Stimulated activated CD8-positive, alpha-beta memory T cell treated with anti-CD3 and anti-CD28 coated beads, Interleukin-12 subunit alpha, Interleukin-12 subunit beta, amount 100 ng/mL, for 24 hours (primary cell): ENCODE measurements at regions not wholly inside any gene's neighbourhood (a gene's known extent, or its start where the extent isn't known, plus 50 kb on each side); places are given as distances from the start of the nearest gene placed in this dataset.

Experiments
- DNase-seq: peaks from one replicate; pipeline ENCODE4 v3.0.0-alpha.2; 2020; ENCODE audit errors: extremely low read depth

DNA sequence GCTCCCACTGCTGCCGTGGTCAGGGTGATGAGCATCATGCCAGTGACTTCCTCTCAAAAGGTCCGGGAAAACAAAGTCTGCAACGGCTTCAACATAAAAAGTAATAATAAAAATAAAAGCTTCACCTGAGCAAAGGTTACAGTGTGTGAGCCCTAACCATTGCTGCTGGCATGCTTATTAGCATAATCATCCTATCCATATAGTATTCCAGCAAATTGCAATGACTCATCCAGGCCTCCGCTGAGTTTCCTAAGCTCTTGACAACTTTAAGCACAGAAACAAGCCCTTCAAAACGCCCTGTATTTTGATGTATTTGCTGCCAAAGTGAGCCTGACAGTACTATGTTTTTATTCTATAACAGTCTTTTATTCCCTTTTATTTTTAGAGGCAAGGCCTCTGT, 100.5 kb downstream of the AASDH start:
- DNase-seq: no peak

DNA sequence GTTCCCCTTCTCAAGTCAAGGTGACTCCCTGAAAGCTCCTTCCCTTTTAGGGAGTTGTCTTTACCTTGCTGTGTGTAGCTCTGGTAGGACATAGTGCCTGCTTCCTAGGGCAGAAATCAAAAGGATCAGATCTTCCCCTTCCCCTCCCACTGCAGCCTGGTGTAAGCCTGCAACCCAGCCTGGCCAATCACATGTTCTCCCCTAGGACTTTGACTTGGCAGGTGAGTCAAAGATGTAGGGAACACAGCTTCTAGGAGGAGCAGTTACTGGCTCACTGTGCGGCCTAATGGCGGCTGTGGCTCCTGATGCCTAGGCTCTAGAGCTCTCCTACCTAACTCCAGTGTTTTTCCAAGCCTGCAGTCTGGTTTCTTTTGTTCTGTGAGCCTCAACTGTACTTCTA, 103.9 kb downstream of the AASDH start:
- no peak for DNase-seq

DNA sequence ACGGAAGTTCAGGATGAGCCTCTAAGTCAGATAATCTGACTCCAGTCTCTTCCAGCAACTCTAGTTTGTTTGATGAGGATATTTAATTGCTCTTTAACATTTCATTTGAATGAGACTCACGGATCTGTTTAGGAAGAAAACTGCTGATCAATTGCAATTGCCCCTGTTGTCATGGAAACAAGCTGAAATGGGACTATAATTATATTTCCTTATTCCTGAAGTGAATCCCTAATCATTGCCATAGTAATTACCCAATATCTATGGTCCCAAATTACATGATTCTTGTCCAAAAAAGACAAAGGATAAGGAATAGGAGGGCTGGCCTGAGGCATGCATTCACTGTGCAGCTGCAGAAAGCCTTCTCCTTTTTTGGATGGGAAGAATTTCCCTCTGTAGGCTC, 105.3 kb downstream of the AASDH start:
- DNase-seq: no peak

DNA sequence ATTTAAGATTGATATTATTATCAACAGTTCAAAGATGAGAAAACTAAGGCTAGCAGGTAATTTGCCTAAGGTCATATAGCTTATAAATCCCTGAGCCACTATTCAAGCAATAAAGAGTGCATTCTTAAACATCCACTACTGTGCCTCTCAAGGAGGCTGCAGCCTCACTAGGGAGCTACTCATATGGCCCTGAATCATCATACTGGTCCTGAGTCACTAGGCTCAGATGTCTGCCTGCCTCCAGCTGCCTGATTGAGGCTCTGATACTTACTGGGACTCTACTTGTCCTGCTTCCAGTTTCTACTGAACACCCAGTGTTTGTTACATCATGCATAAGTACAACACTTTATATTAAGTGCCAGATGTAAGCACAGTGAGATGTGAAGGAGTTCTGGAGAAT, 110.7 kb downstream of the AASDH start:
- no peak for DNase-seq

DNA sequence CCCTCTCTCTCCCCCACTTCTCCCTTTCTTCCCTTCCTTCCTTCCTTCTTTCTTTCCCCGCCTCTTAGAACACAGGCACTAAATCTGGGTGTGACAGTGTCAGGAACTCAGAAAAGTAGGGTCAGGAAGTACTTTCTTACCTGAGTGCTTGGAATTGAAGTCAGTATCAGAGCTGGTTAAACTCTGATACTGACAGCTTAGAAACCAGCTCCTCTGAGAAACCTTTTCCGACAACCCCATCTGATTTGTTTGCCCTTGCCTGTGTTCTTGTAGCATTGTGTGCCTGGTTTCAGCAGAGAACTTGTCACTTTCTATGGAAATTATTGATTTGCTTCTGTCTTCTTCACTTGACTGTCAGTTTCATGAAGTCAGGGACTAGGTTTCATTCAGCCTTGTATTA, 113.9 kb downstream of the AASDH start:
- no peak for DNase-seq

DNA sequence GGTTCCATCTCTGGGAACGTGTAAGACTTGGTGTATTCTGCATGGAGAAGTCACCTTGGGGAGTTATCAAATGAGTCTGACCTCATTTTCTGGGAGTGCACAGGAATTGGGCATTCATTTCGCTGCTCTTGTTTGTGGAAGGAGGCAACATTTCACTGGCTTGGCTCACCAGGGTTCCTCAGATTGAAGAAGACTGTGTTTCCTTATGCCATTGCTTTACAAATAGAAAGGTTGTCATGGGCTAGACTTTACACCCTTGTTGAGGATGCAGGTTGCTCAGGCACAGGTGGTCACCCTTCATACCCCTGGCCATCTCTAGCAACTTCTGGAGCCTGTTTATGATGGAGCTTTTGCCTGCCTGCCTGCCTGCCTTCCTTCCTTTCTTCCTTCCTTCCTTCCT, 114.4 kb downstream of the AASDH start:
- no peak for DNase-seq

DNA sequence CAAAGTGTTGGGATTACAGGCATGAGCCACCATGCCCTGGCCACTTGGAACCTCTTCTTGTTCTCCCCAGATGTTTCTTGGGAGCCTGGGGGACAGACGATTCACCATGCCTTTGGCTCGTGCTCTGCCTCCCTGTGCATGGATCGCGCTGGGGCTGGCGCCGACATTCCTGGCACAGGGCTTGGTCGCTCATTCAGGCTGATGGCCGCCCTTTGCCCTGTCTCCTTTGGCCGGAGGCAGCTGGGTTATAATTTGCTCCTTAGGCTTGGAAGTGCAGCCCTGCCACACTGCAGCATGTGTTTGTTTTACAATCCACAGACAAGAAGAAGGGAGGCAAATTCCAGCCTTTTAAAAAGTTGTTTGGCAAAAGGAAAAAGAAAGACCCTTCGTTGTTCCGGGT, 115.3 kb downstream of the AASDH start:
- no peak for DNase-seq

DNA sequence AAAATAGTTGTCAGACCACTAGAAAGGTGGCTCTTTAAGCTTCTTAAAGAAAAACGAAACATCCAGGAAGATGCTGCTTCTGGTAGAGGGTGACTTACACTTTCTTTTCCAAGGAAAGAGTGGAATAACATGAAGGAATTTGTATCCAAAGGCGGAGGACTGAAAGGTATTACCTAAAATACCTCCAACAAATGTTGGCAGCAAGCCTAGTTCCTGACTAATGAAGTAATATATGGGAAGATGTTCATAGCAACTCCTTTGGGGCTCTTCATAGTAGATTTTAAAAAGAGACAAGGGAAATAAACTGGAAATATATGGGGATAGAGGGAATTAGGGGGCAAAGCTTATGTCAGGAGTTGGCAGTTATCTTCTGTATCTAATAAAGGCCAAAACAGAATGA, 116.2 kb downstream of the AASDH start:
- DNase-seq: no peak

DNA sequence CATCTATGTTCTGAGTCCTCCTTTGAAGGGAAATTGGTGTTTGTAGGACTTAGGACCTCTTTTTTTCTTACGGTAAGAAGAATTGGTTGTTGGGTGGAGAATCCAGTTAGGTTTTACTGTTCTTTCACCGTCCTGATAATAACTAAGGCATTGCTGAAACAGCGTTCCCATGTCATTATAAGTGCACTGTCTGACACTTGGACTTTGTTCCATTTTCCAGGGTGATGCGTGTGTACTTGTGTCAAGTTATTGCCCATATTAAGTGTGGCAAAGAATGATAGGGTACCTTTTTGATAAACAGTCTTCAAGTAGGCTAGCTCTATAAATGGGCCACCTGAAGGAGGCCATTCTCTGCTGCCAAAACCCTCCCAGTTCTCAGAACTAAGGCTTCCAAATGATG, 119.7 kb downstream of the AASDH start:
- no peak for DNase-seq

DNA sequence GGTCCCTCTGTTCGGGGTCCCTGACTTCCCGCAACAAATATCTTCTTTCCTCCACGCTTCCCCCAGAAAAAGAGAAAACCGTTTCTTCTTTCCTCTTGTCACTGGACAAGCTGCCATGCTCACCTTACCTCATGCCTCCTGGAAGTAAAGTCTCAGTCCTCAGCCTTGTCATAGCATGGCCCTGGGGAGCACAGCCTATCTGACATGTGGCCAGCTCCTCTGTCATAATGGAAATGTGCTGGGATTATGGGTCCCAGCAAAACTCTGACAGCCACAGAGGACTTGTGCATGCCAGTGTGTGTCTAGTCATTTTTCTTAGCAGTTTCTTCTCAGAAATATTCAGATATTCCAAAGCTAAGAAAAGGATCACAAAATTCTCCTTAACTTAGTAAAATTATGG, 122.4 kb downstream of the AASDH start:
- DNase-seq: no peak

DNA sequence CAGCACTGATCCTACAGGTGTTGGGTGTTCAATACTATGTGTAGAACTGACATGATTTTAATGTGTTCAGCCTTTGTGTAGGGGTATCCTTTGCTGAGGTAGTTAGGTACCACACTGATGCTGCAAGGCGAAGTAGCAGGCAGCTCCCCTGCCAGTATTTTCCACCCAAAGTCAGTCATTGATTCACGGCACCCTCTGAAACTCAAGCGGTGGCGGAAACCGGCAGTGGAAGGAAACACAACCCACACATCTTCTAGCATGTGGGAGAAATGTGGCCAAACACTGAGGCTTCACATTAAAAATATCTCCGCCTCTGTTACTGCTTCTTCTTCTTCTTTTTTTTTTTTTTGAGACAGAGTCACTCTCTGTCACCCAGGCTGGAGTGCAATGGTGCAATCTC, 126.3 kb downstream of the AASDH start:
- peak; percentile 8 for DNase-seq

DNA sequence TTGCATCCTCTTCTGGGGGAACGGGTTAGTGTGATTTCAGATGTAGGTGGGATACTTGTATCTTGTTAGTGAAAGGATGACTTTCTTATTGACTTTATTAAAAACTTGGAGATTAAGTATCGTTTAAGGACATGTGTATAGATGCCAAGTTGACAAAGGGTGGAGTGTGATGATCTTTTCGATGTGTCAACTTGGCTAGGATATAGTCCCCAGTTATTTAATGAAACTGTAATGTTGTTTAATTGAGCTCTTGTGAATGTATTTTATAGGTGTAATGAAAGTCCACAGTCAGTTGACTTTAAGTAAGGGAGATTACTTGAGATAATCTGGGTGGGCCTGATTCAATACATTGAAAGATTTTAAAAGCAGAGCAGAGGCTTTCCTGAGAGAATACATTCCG, 127.0 kb downstream of the AASDH start:
- no peak for DNase-seq

DNA sequence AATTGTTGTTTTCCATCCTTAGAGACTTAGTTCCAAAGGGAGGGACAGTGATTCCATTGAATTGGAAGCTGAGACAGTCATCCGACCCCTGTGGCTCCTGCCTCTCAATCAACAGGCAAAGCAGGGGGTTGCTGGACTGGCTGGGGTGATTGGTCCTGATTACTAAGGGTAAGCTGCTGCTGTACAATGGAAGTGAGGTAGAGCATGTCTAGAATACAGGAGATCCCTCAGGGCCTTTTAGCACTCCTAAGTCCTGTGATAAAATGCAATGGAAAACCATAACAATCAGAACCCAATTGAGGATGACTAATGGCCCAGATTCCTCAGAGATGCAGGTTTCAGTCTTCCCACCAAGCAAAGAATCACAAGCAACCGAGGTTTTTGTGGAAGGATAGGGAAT, 127.6 kb downstream of the AASDH start:
- no peak for DNase-seq

DNA sequence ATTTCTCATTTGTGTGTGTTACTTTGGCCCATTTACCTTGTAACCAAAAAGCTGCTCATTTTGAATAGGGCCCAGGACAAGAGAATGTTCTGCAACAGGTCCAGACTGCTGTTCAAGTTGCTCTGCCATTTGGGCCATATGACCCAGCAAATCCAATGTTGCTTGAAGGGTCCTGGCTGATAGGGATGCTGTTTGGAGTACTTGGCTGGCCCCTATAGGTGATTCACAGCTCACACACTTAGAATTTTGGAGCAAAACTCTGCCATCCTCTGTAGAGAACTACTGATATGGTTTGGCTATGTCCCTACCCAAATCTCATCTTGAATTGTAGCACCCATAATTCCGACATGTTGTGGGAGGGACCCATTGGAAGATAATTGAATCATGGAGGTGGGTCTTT, 131.5 kb downstream of the AASDH start:
- DNase-seq: no peak

DNA sequence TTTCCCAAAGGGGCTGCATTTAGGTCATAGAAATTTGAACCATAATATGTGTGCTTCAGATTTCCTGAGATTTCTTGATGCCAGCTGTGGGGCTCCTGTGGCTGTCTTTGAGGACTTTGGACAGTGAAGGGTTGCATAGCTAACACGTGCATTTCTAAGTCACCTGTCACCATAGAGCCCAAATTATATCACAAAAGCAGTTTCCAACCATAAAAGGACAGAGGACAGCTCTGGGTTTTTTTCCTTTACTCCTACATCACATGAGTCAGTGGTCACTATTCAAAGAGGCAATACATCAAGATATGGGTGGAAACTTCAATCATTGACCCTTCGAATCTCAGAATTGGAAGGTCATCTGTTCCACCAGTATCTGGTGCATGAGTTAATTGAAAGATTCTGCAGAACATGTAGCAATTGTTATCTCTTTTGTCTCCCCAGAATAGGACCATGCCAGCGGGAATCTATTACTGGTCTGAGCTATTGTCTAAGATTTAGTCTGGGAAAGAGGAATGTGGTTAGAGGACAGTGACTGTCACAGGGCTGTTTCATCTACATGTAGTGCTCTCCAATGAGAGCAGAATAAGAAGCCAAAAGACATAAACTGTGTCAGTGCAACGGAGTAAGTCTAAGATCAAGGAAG, 133.5 kb downstream of the AASDH start:
- DNase-seq: no peak

DNA sequence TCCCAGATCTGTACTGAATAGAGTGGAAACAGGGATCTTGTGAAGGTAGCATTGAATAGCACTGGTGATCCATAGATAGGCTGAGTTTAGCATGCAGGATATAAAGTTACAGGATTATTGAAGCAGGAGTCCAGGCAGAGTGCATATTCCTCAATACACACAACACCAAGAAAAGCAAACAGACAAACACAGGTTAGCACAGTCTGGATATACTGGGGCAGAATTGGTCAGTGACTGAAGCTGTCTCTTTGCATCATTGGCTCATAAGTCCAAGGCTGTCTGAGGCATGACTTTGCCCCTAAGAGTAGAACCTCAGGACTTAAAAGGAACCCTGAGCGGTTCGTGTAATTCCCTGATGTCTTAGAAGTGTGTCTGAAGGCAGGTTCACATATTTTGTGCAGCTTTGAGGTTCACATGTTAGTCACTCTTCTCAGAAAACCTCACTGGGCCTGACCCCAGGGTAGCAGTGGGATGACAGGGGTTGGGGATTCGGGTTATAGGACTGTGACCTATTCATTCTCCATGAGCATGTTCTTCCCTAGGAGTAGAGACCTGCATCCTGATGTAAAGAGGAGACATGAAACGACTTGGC, 134.6 kb downstream of the AASDH start:
- DNase-seq: no peak

DNA sequence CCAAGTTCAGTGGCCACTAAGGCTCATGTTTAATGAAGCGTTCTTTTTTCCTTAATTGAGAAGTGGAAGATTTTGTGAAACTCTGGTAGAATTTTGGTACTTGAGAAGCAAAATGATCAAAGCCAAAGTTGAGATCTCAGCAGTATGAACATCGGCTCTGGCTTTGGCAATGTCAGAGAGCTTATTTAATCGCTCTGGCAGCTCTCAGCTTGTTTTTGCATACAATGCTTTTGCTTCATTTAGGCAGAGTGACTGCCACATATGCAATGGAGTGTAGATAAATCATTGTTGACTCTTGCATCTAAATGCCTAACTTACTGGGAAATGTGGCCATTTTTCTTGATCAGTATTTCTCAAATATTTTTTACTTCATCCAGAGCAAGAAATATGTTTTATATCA, 135.7 kb downstream of the AASDH start:
- no peak for DNase-seq

DNA sequence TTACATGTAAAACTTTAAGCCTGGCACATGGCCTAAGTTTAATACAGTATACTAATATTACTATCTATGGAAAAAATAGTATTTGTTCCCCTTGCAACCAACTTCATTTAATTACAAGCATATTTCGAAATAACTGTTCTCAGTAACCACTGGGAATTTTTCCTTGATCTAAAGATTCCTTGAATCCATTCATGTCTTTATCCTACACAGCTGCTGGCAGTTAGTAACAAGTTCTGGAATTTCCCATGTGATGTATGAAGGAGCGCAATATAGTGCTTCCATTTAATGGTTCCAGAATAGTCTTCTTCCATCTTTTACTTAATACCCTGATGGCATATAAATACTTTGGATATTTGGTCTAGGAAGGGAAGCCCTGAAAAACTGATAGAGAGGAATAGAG, 136.5 kb downstream of the AASDH start:
- DNase-seq: no peak

DNA sequence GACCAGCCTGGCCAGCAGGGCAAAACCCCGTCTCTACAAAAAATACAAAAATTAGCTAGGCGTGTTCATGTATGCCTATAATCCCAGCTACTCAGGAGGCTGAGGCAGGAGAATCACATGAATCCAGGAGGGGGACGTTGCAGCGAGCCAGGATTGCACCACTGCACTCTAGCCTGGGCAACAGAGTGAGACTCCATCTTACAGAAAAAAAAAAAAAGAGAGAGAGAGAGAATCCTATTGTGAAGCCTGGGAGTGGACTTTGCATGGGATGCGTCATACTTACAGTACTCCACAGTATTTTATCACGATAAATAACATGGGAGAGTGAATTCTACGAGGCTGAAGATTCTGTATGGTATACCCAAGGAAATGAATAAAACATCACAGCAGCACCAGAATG, 139.6 kb downstream of the AASDH start:
- no peak for DNase-seq

DNA sequence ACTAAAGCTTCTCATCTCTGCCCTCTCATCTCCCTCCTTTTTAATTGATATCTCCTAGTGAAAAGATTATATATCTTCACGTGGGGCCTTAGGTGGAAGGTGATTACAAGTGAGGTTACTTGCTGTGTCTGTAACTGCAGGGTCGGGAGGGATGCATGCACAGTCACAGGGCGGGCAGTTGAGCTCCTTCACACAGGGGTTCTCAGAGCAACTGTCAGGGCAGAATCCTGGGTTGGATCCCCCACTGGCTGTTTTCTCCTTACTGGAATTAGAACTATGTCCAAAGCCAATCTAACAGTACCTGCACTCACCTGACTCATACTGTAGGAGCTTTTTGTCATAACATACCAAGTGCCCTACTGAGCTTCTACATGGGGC, 141.1 kb downstream of the AASDH start:
- no peak for DNase-seq

DNA sequence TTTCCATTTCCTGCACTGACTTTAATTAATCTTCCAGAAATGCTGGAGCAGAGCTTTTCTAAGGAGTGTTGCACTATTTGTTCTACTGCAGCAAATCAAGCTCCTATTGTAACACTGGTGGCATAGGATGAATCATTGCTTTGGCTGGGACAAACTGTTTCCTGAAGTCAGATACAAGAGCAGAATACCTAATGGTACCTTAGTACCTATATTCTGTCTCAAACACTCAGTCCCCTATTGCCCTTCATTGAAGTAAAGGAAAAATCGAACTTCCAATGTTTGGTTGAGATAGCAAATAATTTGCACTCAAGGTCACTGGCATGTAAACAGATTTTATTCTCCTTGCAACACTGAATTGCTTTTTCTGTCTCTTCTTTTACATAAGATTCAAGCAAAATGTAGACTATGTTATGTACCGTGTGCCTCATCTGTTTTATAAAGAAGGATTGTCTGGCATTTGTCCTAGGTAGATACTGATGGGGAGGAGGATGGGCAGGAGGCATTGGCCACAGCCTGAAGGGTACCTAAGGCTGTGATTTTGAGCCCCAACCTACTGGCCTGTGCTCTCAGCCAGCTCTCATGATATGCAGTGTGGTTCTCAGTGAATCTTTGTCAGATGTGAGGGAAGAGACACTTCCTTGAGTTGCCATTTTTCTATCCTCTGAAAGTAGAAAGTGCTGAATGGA, 141.6 kb downstream of the AASDH start:
- DNase-seq: no peak

DNA sequence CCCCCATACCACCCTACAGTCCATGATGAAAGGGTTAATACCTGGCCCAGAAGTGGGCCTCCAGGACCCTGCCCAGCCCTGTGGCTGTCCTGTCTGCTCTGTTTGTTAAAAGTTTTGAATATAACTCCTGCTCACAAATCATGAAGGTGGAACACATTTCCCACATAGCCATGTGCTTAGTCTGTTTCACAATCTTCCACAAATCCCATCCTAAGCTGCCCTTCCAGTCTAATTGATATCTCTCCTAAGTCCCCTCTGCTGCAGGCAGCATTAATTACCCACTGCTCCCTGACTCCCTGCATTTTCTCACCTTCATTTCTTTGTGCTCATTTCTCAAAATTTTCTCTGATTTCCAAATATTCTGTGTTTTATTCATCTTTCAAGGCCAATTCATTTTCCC, 142.6 kb downstream of the AASDH start:
- DNase-seq: no peak

DNA sequence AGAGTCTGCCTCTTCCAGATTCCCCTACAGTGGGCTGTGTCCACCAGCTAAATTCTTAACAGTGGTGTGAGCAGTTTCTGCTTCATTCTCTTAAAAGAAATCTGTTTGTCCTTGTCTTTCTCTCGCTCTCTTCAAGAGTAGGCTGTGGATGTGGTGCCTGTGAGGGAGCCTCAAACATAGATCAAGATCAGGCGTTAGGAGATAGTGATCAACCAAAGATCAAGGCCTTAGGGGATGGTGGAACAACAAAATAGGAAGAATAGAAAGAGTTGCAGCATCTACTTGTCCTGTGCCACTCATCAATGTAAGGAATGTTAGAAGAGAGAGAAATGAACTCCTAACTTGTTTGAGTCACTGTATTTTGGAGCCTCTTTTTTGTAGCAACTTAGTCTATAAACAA, 144.2 kb downstream of the AASDH start:
- no peak for DNase-seq

DNA sequence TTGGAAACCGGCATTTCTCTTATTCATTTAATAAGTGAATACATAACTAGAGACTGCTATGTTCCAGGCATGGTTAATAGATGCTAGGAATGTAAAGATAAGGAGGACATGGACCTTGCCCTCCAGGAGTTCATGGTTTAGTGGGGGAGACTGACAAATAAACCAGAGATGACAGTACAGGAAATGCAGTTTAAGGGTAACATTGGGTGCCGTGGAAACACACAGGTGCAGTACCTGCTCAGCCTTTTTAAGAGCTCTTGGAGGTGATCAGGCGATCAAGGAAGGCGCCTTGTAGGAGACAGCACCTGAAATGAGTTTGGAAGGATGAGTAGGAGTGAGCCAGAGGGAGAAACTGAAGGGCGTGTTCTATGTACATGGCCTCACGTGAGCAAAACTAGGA, 145.8 kb downstream of the AASDH start:
- DNase-seq: no peak
